ENCODE measurements at regions not wholly inside any gene's neighbourhood (a gene's known extent, or its start where the extent isn't known, plus 50 kb on each side); places are given as distances from the start of the nearest gene placed in this dataset.

DNA sequence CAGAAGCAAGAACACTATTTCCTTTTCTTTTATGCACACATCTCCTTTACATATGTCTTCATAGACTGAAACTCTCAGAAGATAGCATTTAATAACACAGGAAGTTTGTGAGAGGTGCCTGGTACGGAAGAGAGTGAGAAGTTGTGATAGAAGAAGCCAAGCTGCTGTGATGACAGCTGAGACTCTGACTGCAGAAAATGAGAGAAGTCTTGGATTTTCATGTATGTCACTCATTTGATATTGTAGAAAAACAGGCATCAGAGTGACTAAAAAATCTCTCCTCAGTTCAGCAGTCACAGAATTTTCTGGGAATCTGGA, 154.9 kb upstream of the BMP2 start:
- FAIRE-seq (no peak), DNase-seq (no peak)
- Histone ChIP-seq H3K36me3 (ENCODE audit: control insufficient read depth in 2 of 3, insufficient read depth in 3 of 3, low read length in 3 of 3) (no peaks in the 10 kb centered on the region), H3K9ac (ENCODE audit: low read length in 3 of 3) (no peak overlapping the region), H3K27me3 (ENCODE audit: control insufficient read depth, insufficient read depth, low read length) (no peaks in the 10 kb centered on the region), H3K4me1 (ENCODE audit: control insufficient read depth in 2 of 3, insufficient read depth in 2 of 3, low read depth in 1 of 3, low read length in 3 of 3) (no peaks in the 10 kb centered on the region), H3K27ac (ENCODE audit: low read depth in 2 of 2, low read length in 2 of 2) (no peak overlapping the region), H3K4me3 (ENCODE audit: low read length in 3 of 3) (no peak overlapping the region), H3K9me3 (ENCODE audit: control insufficient read depth in 2 of 3, insufficient read depth in 1 of 3, low read length in 3 of 3) (no peaks in the 10 kb centered on the region)
- intact Hi-C loops (cut with DNase I), result no loop called here
- TF ChIP-seq CTCF (IDR thresholded peaks at IDR 0.05; ENCODE audit: borderline replicate concordance, extremely low read depth, insufficient read depth), result no peak

GRCh38 chr20:6611911-6612605, 155.4 kb upstream of the BMP2 start:
- Histone ChIP-seq H3K4me1 (ENCODE audit: control insufficient read depth in 2 of 3, insufficient read depth in 2 of 3, low read depth in 1 of 3, low read length in 3 of 3) (no peaks in the 10 kb centered on the region), H3K27me3 (ENCODE audit: control insufficient read depth, insufficient read depth, low read length) (no peaks in the 10 kb centered on the region), H3K9ac (ENCODE audit: low read length in 3 of 3) (no peak overlapping the region), H3K36me3 (ENCODE audit: control insufficient read depth in 2 of 3, insufficient read depth in 3 of 3, low read length in 3 of 3) (no peaks in the 10 kb centered on the region), H3K4me3 (ENCODE audit: low read length in 3 of 3) (no peak overlapping the region), H3K27ac (ENCODE audit: low read depth in 2 of 2, low read length in 2 of 2) (no peak overlapping the region), H3K9me3 (ENCODE audit: control insufficient read depth in 2 of 3, insufficient read depth in 1 of 3, low read length in 3 of 3) (no peaks in the 10 kb centered on the region)
- no peak for TF ChIP-seq CTCF (IDR thresholded peaks at IDR 0.05; ENCODE audit: borderline replicate concordance, extremely low read depth, insufficient read depth)
- intact Hi-C loops (cut with DNase I), result no loop called here
- no peak for DNase-seq
- FAIRE-seq, result no peak

DNA sequence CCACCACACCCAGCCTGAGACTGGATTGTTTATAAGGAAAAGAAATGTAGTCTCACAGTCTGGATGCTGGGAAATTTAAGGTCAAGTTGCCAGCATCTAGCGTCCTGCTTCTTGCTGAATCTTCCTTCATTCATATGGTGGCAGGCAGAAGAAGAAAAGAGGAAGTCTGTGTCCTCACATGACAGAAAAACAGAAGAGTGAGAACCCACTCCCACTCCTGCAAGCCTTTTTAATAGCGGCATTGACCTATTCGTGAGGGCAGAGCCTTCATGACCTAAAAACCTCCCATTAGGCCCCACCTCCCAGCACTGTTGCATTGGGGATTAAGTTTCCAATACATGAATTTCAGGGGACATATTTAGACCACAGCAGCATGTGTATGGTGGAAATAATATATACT, 160.8 kb upstream of the BMP2 start:
- no peak overlapping the region for H3K4me3 ChIP-seq (ENCODE audit: low read length in 3 of 3)
- no peaks in the 10 kb centered on the region for H3K4me1 ChIP-seq (ENCODE audit: control insufficient read depth in 2 of 3, insufficient read depth in 2 of 3, low read depth in 1 of 3, low read length in 3 of 3)
- no peaks in the 10 kb centered on the region for H3K36me3 ChIP-seq (ENCODE audit: control insufficient read depth in 2 of 3, insufficient read depth in 3 of 3, low read length in 3 of 3)
- no peak for TF ChIP-seq CTCF (IDR thresholded peaks at IDR 0.05; ENCODE audit: borderline replicate concordance, extremely low read depth, insufficient read depth)
- intact Hi-C loops (cut with DNase I), result no loop called here
- no peak overlapping the region for H3K9ac ChIP-seq (ENCODE audit: low read length in 3 of 3)
- no peak for FAIRE-seq
- no peak overlapping the region for H3K27ac ChIP-seq (ENCODE audit: low read depth in 2 of 2, low read length in 2 of 2)
- no peak for DNase-seq
- no peaks in the 10 kb centered on the region for H3K27me3 ChIP-seq (ENCODE audit: control insufficient read depth, insufficient read depth, low read length)
- H3K9me3 ChIP-seq (ENCODE audit: control insufficient read depth in 2 of 3, insufficient read depth in 1 of 3, low read length in 3 of 3), result no peaks in the 10 kb centered on the region
